ENCODE measurements at regions not wholly inside any gene's neighbourhood (a gene's known extent, or its start where the extent isn't known, plus 50 kb on each side); places are given as distances from the start of the nearest gene placed in this dataset.
A peak's percentile ranks its signal among the peaks of the same experiment; 100 is the strongest.

DNA sequence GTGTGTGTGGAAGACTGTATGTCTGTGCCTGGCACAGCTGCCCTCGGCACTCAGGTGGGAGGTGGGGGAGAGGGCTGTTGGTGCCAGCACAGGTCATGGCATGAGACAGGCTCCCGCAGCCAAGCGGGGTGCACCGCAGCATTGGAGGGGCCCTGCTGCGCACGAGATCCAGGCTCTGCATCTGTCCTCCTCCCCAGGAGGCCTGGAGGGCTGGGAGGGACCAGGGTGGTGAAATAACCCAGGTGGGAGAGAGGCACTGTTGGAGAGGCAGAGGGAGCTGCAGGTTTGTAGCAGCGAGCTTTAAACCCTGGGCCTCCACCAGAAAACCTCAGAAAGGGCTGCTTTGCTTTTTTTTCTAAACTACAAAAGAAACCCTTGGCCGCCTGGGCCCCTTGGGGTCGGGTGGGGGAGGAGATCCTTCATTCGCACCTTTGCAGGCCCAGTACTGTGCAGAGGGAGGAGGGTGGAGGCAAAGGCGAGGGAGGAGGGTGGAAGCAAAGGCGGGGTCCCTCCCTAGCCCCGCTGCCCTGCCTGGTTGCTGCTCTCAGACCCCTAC is 241.7 kb downstream of the SEC14L1 start:
- in situ Hi-C loops (cut with HindIII; ENCODE audit: low sequenced_read_pairs), result no loop called here
- DNase-seq (ENCODE audit: low spot score), result no peak

DNA sequence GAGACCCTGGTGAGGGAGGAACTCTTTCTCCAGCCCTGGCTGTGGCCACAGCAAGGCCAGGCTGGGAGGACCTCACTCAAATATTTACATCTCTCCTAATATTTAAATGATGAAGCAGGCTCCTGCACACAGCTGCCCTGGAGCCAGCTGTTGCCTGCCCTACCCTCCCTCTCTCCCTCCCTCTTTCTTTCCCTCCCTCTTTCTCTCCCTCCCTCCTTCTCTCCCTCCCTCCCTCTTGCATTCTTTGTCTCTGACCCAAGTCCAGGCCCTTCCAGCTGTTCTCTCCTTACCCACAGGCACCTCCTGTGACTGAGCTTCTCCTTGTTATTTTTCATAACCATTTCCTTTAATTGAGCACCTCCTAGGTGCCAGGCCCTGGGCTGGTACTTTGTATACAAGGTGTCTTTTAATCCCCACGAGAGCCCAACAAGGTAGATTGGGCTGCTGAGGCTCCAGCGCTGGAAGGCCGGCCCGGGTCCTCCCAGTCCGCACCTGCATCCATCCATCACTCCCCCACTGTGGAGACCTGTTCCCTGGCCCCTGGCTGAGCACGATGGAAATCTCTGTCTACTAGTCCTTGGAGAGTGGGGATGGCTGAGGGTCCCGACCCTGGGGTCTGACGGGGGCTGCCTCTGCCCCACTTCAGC is 242.3 kb downstream of the SEC14L1 start:
- no peak for DNase-seq (ENCODE audit: low spot score)
- in situ Hi-C loops (cut with HindIII; ENCODE audit: low sequenced_read_pairs), result no loop called here

DNA sequence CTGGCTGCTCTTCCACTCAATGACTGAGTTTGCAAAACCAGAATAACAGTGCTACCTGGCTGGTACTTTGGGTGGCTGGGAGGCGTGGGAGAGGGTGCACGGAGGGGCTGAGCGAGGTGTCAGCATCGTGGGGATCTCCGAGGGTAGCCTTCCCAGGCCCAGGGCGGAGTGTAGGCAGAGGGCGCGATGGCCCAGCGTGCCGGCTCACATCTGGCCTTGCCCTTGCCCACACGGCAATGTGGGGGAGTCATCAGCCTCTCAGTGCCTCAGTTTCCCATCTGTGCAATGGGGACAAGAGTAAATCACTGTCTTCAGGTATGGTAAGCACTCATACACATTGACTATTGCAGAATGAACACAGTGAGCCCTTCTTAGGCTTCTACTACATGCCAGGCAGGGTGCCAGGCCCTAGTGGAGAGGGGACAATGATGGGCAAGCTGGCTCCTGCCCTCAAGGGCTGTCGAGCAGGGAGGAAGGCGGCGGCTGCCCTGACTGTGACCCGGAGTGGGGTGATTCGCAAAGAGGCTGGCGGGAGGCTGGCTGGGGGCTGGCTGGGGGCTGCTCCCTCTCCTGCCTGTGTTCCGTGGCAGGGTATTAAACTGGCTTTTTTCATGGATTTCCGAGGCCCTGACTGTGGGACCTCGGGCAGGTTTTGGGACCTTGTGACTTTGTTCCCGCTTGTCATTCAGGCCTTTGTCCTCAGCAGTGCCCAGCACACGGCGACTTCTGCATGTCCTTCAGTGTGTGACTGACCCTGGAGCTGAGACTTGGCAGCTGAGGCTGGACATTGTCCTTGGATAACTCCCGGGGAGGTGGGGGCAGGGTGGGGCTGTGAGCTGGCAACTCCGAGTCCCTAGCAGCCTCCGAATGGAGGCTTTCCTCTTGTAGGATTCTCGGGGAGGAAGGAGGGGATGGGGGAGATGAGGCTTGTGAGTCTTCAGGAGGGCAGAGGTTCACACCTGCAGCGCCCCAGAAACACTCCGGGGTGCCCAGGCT is 243.1 kb downstream of the SEC14L1 start:
- peak; percentile 49 for DNase-seq (ENCODE audit: low spot score)
- in situ Hi-C loops (cut with HindIII; ENCODE audit: low sequenced_read_pairs), result no loop called here

DNA sequence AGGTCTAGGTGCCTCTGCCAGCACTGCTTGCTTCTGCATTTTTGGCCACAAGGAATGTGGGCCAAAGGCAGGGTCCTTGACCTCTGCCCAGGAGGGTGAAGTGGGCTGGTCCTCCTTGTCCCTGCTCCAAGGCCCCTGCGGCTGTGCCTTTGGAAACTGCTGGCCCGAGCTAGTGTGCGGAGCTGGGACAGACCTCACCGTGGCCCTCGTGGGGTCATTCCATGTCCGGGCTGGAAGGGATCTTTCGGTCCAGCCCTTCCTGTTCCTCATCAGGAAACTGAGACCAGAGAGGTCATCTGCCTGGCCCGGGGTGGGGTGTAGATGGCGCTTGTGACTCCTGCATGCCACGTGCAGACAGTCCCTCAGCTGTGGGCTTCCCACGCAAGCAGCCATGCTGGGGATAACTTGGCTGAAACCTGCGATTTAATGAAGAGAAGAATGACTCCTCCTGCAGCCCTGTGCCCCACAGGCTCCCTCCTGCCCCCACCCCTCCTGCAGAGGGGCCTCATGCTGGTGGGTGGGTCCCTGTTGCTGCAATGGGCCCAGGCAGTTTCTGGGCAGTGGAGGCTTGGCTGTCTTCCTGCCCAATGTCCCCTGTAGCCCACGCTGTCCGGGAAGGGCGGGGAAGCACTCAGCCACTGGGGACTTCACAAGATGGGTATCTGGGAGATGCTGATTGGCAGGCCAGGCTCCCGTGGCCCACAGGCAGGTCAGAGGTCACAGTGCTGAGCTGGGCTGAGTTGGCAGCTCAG is 245.2 kb downstream of the SEC14L1 start:
- in situ Hi-C loops (cut with HindIII; ENCODE audit: low sequenced_read_pairs), result no loop called here
- DNase-seq (ENCODE audit: low spot score), result no peak

DNA sequence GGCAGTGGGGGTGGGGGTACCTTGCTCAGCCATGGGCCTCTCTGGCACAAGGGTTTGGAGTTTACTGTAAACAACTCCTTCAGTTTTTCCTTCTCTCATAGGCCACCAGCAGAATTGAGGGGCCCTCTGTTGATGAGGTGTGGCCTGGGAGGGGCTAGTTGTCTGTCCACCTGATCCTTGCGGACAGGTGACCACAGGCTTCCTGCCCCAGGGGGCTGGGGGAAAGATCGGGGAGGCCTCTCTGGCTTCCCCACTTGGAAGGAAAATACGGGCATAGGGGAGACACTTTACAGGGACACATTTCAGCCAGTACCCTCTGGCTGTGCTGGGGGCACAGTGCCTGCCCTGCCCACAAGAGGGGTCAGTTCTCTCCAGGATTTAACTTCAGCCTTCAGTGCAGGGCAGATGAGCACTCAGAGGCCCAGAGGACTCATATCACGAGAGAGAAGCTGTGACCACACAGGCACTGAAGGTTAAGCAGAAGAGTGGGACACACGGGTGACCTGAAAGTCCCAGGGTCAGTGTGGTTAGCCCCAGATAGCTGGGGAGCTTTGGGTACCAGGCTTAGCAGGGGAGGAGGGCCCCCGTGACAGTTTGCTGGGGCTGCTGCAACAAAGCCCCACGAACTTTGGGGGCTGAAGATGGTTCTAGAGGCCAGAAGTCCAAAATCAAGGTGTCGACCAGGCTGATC is 245.9 kb downstream of the SEC14L1 start:
- in situ Hi-C loops (cut with HindIII; ENCODE audit: low sequenced_read_pairs), result no loop called here
- DNase-seq (ENCODE audit: low spot score), result no peak

DNA sequence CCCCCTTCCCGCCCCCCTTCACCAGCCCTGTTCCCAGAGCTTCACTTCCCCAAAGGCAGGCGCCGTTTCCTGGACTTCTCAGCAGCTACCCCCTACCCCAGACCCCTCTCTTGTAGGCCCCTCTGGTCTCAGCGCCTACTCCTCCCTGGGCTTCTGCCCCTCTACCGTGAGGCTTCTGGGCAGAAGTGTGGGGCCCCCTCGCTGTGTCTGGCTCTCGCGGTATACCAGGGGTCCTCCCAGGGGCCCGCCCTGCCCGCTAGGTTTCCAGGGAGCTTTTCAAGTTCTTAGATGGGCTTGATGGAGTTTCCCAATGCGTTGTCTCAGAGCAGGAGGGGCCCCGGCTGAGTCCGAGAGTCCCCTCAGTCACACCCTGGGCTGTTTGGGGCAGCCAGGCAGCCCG is 247.1 kb downstream of the SEC14L1 start:
- no peak for DNase-seq (ENCODE audit: low spot score)
- in situ Hi-C loops (cut with HindIII; ENCODE audit: low sequenced_read_pairs), result no loop called here

DNA sequence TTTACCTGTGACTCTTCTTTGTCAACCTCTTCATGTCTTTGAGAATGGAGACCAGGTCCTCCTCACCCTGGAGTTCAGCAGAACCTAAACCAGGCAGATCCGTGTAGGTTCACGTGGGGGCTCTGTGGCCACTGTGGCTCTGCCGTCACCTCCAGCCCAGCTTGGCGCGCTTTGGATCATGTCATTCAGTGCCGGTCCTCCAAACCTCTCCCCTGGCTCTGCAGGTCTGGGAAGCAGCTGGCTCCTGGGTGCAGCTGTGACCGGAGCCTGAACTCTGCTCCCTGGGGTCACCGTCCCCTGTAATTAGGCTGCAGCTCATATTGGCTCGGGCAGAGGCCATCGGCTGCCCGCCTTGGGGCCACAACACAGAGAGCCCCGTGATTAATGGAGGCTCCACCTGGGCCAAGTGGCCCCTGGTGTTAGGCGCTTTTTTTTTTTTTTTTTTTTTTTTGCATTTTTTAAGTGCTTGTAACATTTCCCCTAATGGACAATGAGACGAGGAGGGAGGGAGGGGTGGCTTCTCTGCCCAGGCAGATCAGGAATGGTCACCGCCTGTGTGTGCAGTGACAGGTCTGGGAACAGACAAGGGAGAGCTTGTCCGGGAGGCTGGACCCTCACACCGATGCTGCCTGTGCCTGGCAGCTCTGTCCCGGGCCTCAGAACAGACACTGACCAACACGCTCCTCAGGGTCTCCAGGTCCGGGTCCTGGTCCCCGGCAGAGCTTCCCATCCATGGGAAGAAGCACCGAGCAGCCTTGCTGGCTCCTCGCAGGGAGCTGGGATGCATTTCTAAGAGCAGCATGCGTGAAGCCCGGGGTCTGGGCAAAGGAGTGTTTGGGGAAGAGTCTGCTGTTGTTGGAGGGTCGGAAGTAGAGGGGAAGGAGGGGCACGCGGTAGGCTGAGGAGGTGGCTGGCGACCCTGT is 247.9 kb downstream of the SEC14L1 start:
- in situ Hi-C loops (cut with HindIII; ENCODE audit: low sequenced_read_pairs), result no loop called here
- peak; percentile 51 for DNase-seq (ENCODE audit: low spot score)

DNA sequence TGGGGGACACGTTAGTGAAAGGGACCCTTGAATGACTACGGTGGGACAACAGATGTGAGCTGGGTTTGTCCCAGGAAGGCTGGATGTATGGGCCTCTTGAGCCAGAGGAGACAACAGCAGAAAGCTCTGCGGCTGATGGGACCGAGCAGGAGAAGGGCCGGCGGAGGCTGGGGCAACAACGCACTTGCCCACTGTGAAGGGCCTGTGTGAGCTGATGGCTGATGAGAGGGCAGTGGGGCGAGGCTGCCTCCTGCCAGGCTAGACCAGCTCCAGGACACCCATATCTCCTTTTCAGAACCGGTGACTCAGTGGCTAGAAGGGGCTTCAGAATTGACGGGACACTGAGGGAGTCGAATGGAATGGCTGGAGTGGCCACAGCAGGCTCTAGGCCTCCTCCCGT is 250.1 kb downstream of the SEC14L1 start:
- no peak for DNase-seq (ENCODE audit: low spot score)
- in situ Hi-C loops (cut with HindIII; ENCODE audit: low sequenced_read_pairs), result no loop called here

DNA sequence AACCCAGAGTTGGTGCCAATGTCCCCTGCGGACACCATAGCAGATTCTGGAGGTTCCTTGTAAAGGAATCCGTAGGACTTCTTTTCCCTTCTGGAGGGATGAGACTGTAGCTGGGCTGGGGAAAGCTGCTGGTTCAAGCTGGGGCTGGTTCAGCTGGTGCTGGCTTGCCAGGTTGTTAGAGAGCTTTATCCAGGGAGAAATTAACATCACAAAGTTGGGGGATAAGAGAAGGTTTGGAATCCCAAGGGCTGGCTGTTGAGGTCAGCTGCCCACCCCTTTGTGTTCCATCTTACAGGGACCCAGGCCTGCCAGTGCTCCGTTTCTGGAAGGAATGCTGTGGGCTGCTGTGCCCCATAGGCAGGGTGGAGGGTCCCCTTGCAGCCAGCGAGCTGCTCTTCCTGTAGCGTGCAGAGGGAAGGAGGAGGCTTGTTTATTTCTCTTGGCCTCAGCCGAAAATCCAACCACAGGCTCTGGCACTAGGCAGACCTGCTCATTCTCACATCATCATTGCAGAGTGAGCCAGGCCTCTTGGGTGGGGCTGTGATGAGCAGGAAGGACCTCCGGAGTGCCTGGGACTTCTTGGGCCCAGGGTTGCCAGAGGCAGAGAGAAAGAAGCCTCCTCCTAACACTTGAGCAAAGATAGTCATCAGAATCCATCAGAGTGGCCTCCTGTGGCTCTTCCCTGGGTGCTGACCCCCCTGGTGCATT is 251.1 kb downstream of the SEC14L1 start:
- peak; percentile 78 for DNase-seq (ENCODE audit: low spot score)
- in situ Hi-C loops (cut with HindIII; ENCODE audit: low sequenced_read_pairs), result no loop called here

DNA sequence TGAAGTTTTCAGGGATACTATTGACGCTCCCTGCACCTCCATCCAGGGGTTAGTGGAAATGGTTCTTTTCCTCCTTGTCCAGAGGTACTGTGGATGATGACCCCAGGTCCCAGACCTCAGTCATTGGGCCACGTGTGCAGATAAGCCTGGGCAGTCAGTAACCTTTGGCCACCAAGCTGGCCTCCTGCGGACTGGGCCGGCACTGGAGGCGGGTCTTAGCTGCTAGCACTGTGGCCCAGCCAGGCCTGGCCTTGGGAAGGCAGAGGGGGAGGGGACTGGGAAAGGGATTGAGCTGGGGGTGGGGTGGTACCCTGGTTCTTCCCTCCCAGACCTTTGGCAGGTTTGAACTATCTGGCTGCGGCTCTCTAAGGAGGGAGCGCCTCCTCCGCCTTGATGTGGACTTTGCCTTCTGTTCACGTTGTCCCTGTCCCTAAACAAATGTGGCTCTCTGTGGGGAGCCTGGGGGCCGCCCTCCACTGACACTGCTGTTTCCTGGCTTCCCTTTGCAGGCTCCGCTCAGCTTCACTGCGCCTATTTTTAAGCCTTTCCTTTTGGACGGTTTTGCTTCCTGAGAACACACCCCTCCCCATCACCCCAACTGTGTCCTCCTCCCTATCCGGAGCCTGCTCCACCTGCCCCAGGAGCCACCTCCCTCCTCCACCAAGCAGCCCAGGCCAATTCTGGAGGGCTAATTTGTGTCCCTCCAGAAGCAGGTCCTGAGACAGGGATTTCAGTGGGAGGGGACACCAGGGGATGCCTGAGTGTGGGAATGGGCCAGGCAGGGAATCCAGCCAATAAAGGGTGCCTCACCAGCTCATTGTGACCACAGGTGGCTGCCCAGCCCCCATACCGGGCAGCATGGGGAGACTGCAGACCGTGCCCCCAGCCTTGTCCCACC is 251.9 kb downstream of the SEC14L1 start:
- DNase-seq (ENCODE audit: low spot score), result peak; percentile 99
- in situ Hi-C loops (cut with HindIII; ENCODE audit: low sequenced_read_pairs), result no loop called here

DNA sequence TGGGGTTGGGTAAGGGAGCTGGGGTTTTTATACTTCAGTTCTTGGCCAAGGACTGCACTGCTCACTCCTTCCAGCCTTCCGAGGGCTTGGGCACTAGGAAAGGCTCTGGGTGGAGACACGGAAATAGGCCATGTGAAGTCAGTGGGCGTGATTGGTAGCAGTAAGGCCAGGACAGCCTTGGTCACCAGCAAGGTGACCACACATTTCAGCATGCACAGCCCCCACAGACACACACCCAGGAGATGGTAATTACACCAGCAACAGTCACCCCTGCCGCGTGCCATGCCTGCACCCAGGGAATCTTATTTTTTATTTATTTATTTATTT is 252.5 kb downstream of the SEC14L1 start:
- DNase-seq (ENCODE audit: low spot score), result peak; percentile 48
- in situ Hi-C loops (cut with HindIII; ENCODE audit: low sequenced_read_pairs), result no loop called here

DNA sequence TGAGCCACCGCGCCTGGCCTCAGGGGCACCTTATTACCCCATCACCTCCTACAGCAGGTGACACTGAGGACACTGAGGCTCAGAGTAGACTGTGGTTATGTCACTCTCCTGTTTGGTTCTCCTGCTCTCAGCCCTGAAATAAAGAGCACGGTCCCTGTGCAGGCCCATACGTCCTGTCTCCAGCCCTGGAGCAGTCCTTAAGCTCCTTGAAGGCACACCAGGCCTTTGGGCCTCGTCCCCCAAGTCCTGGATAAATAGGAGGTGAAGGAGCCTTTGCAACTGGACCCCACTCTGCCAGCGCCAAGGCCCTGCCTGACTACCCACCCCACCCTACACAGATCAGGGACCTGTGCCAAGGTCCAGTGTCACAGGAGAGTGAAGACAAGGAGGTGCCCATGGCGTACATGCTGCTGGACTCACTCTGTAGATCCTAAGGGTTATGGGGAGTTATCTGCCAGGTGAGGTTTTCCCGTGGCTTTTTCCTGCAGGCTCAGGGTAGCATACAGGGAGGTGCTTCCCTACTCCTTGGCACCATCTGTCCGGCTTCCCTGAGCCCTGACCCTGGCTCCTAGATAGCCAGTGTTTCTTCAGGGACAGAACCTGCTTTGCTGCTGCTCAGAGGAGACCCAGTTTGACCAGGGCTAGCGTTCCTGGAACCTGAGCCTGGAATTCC is 253.2 kb downstream of the SEC14L1 start:
- in situ Hi-C loops (cut with HindIII; ENCODE audit: low sequenced_read_pairs), result no loop called here
- DNase-seq (ENCODE audit: low spot score), result peak; percentile 75

DNA sequence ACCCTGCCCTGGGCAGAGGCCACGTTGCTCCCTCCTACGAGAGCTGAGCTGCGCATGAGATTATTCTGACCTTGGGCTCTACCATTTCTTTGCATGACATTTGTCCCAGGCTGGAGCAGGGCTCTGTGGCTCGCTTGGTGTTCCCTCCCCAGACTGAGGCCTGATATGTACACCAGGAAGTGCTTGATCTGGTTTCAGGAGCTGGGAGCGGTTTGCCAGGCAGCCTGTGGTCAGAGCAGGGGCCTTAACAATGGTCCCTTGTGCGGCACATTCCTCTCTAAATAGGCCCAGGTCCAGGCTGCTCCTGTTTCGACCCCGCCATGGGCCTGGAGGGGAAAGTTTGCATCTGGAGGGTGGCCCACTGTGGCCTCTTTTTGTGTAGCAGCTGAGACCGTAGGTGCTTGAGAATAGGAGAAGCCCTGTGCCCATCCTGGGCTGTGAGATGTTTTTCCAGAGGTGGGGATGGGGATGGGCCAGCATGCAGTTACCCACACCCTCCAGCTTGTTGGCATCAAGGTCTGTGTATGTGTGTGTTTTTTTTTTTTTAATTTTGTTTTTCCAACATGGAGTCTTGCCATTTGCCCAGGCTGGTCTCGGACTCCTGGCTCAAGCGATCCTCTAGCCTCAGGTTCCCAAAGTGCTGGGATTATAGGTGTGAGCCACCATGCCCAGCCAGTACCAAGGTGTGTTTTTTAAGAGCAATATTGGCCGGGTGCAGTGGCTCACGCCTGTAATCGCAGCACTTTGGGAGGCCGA is 253.9 kb downstream of the SEC14L1 start:
- in situ Hi-C loops (cut with HindIII; ENCODE audit: low sequenced_read_pairs), result no loop called here
- no peak for DNase-seq (ENCODE audit: low spot score)

DNA sequence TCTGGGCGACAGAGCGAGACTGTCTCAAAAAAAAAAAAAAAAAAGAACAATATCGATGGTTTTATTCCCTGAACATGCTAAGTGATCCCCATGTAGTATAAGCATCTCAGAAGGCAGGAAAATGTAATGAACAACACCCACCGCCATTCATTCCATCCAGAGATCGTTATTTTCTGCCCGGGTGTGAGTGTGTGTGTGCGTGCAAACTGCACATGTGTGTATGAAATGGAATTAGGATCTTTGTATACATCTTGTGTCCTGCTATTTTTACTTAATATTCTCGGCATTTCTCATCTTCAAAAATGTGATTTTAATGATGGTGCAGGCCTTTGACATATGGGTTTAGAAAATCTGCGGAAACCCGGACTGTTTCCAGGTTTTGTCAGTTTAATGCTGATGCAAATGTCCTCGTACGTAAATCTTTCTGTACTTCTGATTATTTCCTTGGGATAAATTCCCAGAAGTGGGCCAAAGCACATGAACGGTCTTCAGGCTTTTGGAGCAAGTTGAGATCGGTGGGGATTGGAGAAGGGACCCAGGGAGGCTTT is 254.8 kb downstream of the SEC14L1 start:
- no peak for DNase-seq (ENCODE audit: low spot score)
- in situ Hi-C loops (cut with HindIII; ENCODE audit: low sequenced_read_pairs), result no loop called here

DNA sequence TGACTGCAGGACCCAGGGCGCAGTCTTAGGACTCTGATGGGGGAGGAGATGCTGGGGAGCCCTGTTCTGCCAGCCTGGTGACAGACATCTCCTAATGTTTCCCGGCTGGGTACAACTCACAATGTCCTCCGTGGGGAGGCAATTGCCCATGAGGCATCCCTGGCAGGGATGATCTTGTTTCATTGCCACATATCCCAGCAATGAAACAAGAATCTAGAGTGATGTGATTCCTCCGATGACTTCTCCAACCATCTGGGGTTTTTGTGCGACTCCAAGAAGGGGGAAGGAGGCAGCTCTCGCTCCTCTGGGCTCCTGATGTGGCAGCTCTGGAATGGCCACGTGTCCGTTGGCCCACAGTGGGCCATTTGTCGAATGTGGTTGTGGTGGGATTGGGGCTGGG is 255.8 kb downstream of the SEC14L1 start:
- in situ Hi-C loops (cut with HindIII; ENCODE audit: low sequenced_read_pairs), result no loop called here
- no peak for DNase-seq (ENCODE audit: low spot score)

Data from G401 (cell line).